IPS-NIHi11 (cell line): ENCODE measurements at regions not wholly inside any gene's neighbourhood (a gene's known extent, or its start where the extent isn't known, plus 50 kb on each side); places are given as distances from the start of the nearest gene placed in this dataset.
A peak's percentile ranks its signal among the peaks of the same experiment; 100 is the strongest.
"Not testable (repeated sequence)": the region's sequence is repeated elsewhere in the genome, so short reads cannot be mapped to it uniquely, and the experiment has no call there.

Experiments used
- DNase-seq: peaks from one replicate; pipeline ENCODE4 v3.0.0; 2012; ENCODE audit warnings: mixed read lengths, low spot score

DNA sequence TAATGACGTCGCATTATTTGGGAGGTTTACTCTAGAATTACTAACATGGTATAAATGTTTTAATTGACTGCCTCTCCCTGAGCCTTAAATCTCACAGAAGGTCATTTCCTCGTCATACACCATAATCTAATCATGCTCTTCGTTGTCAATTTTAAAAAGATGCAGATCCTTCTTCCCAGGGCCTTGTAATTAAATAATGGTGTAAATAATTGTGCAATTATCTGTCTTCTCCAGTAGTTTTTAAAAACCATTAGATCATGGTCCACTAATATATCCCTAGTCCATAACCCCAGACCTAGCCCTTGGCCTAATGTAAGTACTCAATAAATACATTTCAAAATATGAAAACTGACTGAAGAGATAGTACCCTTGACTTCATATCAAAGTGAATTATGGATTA is 181.5 kb upstream of the GNAI1 start:
- no peak for DNase-seq

- DNase-seq: no peak
Observed at GRCh38 chr7:79952399-79952798, 182.2 kb upstream of the GNAI1 start.

GRCh38 chr7:79951415-79951814 is 183.2 kb upstream of the GNAI1 start:
- DNase-seq: no peak

- DNase-seq: no peak
Observed at GRCh38 chr7:79949778-79950177, 184.9 kb upstream of the GNAI1 start.

- DNase-seq: no peak
Observed at GRCh38 chr7:79936281-79936983, 198.2 kb upstream of the GNAI1 start.

- no peak for DNase-seq
Observed at GRCh38 chr7:79934727-79935126, 199.9 kb upstream of the GNAI1 start.

GRCh38 chr7:79933144-79933543 is 201.5 kb upstream of the GNAI1 start:
- no peak for DNase-seq

- no peak for DNase-seq
Observed at GRCh38 chr7:79930604-79931003, 204.0 kb upstream of the GNAI1 start.

GRCh38 chr7:79927116-79927515 is 207.5 kb upstream of the GNAI1 start:
- no peak for DNase-seq

DNA sequence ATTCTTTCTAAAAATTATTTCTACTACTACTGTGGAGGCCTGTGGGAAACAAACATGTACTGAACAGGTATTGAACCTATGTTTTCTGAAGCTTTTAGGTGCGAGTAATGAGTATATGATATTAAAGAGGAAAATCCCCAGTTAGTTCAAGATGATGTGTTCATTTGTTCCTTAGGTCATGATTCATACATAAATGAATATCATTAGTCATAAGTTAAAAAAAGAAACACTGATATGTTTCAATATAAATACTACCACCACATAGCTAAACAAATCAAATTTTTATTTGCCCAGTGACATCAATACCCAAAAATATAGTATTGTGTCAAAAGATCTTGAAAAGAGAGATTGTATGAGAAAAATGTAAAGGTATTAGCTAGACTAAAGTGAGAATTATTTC is 210.7 kb upstream of the GNAI1 start:
- DNase-seq: no peak

DNA sequence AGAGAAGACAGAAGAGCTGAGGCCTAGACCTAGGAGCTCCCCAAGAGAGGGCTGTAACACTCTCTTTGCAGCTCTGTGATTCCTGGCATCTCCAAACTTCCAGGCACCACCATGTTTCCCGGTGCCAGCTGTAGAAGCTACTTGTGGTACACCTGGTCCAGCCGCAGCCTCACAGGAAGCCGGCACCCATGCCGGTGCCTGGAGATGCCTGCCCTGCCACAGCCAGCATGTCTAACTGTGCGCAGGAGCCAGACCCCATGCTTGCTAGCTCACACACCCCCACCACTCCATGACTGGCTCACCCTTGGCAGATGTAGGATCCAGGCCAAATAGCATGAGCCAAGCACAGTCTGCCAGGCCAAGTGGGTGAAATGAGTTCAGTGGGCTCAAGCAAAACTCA is 211.7 kb upstream of the GNAI1 start:
- DNase-seq: no peak

GRCh38 chr7:79921976-79922375 is 212.7 kb upstream of the GNAI1 start:
- no peak for DNase-seq

DNA sequence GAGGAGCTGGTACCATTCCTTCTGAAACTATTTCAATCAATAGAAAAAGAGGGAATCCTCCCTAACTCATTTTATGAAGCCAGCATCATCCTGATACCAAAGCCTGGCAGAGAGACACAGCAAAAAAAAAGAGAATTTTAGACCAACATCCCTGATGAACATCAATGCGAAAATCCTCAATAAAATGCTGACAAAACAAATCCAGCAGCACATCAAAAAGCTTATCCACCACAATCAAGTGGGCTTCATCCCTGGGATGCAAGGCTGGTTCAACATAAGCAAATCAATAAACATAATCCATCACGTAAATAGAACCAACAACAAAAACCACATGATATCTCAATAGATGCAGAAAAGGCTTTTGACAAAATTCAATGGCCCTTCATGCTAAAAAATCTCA is 216.0 kb upstream of the GNAI1 start:
- not testable (repeated sequence) for DNase-seq

GRCh38 chr7:79915346-79915745 is 219.3 kb upstream of the GNAI1 start:
- not testable (repeated sequence) for DNase-seq

DNA sequence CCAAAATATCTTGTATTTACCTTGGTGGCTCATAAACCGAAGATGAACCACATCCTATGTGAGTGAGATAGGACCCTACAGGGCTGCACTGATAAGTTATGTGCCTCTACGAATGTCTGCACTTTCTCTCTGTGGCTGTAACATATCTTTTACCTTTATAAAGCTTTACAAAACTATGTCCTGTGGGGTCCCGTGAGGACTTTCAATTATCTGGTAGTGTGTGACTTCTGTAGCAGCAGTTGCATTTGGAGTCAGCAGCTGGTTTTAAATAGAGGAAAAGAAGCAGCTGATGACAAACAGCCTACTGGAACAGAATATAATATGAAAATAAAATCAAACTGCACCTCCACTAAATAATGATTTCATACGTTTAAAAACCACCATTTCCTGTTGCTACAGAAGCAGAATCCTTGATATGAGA is 222.4 kb upstream of the GNAI1 start:
- DNase-seq: no peak

GRCh38 chr7:79911420-79911819 is 223.2 kb upstream of the GNAI1 start:
- no peak for DNase-seq

- DNase-seq: no peak
Observed at GRCh38 chr7:79909176-79909575, 225.5 kb upstream of the GNAI1 start.

- DNase-seq: no peak
Observed at GRCh38 chr7:79897166-79897565, 237.5 kb upstream of the GNAI1 start.

GRCh38 chr7:79893991-79894390 is 240.6 kb upstream of the GNAI1 start:
- DNase-seq: no peak

DNA sequence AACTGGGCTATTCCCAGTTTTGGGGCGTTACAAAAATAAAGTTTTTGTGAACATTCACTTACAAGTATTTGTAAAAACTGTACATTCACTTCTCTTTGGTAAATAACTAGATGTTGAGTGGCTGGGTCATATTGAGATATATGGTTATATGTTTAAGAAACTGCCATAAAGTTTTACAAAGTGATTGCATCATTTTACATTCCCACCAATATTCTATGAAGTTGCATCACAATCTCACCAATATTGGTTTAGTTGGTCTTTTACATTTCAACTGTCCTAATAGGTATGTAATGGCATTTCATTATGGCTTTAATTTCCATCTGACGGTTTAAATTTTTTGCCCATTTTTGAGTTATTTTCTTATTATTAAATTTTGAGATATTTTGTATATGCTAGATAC is 251.7 kb upstream of the GNAI1 start:
- no peak for DNase-seq

GRCh38 chr7:79880312-79880711 is 254.3 kb upstream of the GNAI1 start:
- peak; percentile 7 for DNase-seq

- no peak for DNase-seq
Observed at GRCh38 chr7:79877874-79878465, 256.7 kb upstream of the GNAI1 start.

GRCh38 chr7:79876848-79877252 is 257.8 kb upstream of the GNAI1 start:
- no peak for DNase-seq

DNA sequence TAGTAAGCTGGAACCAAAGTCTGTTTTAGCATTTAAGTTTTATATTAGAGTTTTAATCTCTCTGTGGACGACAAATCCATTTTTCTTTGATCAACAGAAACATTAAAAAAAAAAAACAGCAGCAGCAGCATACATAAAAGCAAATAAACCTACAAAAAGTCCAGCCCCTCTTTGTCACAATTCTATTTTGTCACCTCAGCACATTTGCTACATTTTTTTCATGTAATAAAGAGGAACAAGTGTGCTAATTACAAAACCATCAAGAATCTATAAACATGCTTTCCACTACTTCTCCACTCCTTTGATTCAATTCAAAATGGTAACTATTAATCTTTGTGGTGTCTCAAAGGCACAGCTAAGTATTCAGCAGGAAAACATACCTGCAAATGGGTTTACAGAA is 259.8 kb upstream of the GNAI1 start:
- no peak for DNase-seq
